Vagina (tissue), 2 donors: ENCODE measurements at regions not wholly inside any gene's neighbourhood (a gene's known extent, or its start where the extent isn't known, plus 50 kb on each side); places are given as distances from the start of the nearest gene placed in this dataset.

Source experiments
- DNase-seq, 2 donors: peaks; one replicate each; pipeline ENCODE4 v3.0.0-alpha.2; 2017; ENCODE audit errors: extremely low spot score in 2 of 2
- H3K27ac ChIP-seq: fragments of 200-600 bp; sonication (generic); one replicate; pipeline ENCODE4 v1.5.1; 2019
- H3K27me3 ChIP-seq: fragments of 200-600 bp; sonication (generic); one replicate; pipeline ENCODE4 v1.5.1; 2019
- H3K36me3 ChIP-seq, 2 donors: fragments of 200-600 bp; sonication (generic); one replicate each; pipeline ENCODE4 v1.5.1; 2017 to 2019
- H3K4me1 ChIP-seq: fragments of 200-600 bp; sonication (generic); one replicate; pipeline ENCODE4 v1.5.1; 2019
- H3K4me3 ChIP-seq, 2 donors: fragments of 200-600 bp; sonication (generic); 1 replicate in 1 of 2; 2 replicates in 1 of 2; pipeline ENCODE4 v1.5.1; 2016 to 2019
- H3K9me3 ChIP-seq: fragments of 200-600 bp; sonication (generic); one replicate; pipeline ENCODE4 v1.5.1; 2019
- POLR2A ChIP-seq, 2 donors: fragments of 450-650 bp; IDR thresholded peaks; one replicate each; pipeline ENCODE4 v1.6.1; 2017; ENCODE audit warnings: antibody characterized with exemption in 2 of 2, mild to moderate bottlenecking in 2 of 2, moderate library complexity in 2 of 2
- POLR2AphosphoS5 ChIP-seq, 2 donors: sonication (generic); formaldehyde crosslinking; IDR thresholded peaks; one replicate each; pipeline ENCODE4 v1.9.0; 2017; ENCODE audit warnings: antibody characterized with exemption in 2 of 2, mild to moderate bottlenecking in 2 of 2, low read depth in 1 of 2; ENCODE audit not compliant: insufficient read depth in 1 of 2
- intact Hi-C: fragments of 100-400 bp; cut with DNase I; formaldehyde crosslinking; loops from one replicate; pipeline ENCODE4 v1.15.1; 2023
- TF ChIP-seq, protein P1 (sequence below), 3 experiments: fragments of 450-650 bp in 2 of 3; fragments of 200-600 bp in 1 of 3; sonication (generic) in 1 of 3; IDR thresholded peaks; one replicate each; pipeline ENCODE4 v1.5.1; 2017 to 2019; ENCODE audit warnings: antibody characterized with exemption in 3 of 3, mild to moderate bottlenecking in 2 of 3, moderate library complexity in 2 of 3

- no peak overlapping the region for H3K4me3 ChIP-seq
- no peaks in the 10 kb centered on the region for H3K27me3 ChIP-seq
- H3K4me1 ChIP-seq = no peaks in the 10 kb centered on the region
- no peak for TF ChIP-seq POLR2A (IDR thresholded peaks at IDR 0.05)
- TF ChIP-seq POLR2AphosphoS5 (IDR thresholded peaks at IDR 0.05; ENCODE audit: insufficient read depth in 1 of 2, low read depth in 1 of 2) = no peak
- TF ChIP-seq, protein P1, sequence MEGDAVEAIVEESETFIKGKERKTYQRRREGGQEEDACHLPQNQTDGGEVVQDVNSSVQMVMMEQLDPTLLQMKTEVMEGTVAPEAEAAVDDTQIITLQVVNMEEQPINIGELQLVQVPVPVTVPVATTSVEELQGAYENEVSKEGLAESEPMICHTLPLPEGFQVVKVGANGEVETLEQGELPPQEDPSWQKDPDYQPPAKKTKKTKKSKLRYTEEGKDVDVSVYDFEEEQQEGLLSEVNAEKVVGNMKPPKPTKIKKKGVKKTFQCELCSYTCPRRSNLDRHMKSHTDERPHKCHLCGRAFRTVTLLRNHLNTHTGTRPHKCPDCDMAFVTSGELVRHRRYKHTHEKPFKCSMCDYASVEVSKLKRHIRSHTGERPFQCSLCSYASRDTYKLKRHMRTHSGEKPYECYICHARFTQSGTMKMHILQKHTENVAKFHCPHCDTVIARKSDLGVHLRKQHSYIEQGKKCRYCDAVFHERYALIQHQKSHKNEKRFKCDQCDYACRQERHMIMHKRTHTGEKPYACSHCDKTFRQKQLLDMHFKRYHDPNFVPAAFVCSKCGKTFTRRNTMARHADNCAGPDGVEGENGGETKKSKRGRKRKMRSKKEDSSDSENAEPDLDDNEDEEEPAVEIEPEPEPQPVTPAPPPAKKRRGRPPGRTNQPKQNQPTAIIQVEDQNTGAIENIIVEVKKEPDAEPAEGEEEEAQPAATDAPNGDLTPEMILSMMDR (IDR thresholded peaks at IDR 0.05) = no peak
- intact Hi-C loops = loop anchor here (2.0 kb wide), 1 partner anchor 43 kb away; no protein-coding TSS in a partner anchor
- H3K36me3 ChIP-seq = no peaks in the 10 kb centered on the region
- no peak for DNase-seq
- no peak overlapping the region for H3K27ac ChIP-seq
- no peaks in the 10 kb centered on the region for H3K9me3 ChIP-seq
These were observed 67.3 kb upstream of the VRK1 start for GRCh38 chr14:96729889-96730288.

DNA sequence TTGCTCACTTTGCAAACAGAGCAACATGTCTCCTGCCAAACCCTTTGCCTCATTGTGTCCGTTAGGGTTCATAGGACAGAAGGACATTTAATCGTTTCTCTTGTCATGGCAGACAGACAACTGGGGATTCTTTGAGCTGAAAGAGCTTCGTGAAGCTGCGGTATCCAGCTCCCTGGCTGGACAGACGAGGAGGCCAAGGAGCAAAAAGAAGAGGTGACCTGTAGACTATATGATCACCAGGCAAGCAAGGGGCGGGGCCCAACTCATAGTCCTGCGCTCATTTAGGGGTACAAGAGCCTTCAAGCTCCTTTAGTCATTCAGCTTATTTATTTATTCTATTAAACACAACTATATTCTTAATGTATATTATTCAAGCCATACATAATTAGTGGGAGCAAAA is 66.8 kb upstream of the VRK1 start:
- intact Hi-C loops = loop anchor here (2.0 kb wide), 1 partner anchor 44 kb away; no protein-coding TSS in a partner anchor
- H3K27me3 ChIP-seq = no peaks in the 10 kb centered on the region
- H3K9me3 ChIP-seq = no peaks in the 10 kb centered on the region
- H3K4me1 ChIP-seq = no peaks in the 10 kb centered on the region
- no peak overlapping the region for H3K27ac ChIP-seq
- TF ChIP-seq POLR2AphosphoS5 (IDR thresholded peaks at IDR 0.05; ENCODE audit: insufficient read depth in 1 of 2, low read depth in 1 of 2) (no peak), POLR2A (IDR thresholded peaks at IDR 0.05) (no peak)
- TF ChIP-seq, protein P1 (IDR thresholded peaks at IDR 0.05) = no peak
- no peaks in the 10 kb centered on the region for H3K36me3 ChIP-seq
- DNase-seq = no peak
- no peak overlapping the region for H3K4me3 ChIP-seq

- DNase-seq = no peak
- TF ChIP-seq POLR2A (IDR thresholded peaks at IDR 0.05) = no peak
- TF ChIP-seq, protein P1 (IDR thresholded peaks at IDR 0.05) = no peak
- no peak for TF ChIP-seq POLR2AphosphoS5 (IDR thresholded peaks at IDR 0.05; ENCODE audit: insufficient read depth in 1 of 2, low read depth in 1 of 2)
- intact Hi-C loops = no loop called here
- H3K4me3 ChIP-seq = no peak overlapping the region
- H3K27me3 ChIP-seq = no peaks in the 10 kb centered on the region
- no peaks in the 10 kb centered on the region for H3K36me3 ChIP-seq
- no peaks in the 10 kb centered on the region for H3K4me1 ChIP-seq
- H3K9me3 ChIP-seq = no peaks in the 10 kb centered on the region
- no peak overlapping the region for H3K27ac ChIP-seq
These were observed 63.0 kb upstream of the VRK1 start for GRCh38 chr14:96734076-96734622.

DNA sequence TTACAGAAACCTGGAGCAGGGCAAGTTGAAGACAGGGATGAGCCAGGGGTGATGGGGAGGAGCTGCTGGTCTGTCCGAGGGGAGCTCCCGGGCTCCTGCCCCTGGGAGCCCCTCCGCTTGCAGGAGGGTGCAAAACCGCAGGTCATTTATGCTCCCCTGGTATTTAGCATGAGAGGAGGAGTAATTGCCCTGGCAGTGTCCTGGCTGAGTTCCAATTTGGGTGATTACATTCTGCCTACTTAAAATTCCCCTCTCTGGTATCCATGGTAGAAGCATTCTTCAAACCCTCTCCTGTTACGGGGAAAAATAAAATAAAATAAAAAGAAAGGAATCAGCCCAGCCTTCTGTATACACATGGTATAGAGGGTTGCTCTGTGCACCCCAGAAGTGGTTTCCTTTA is 61.7 kb upstream of the VRK1 start:
- Histone ChIP-seq H3K4me3 (no peak overlapping the region), H3K4me1 (no peaks in the 10 kb centered on the region), H3K9me3 (no peaks in the 10 kb centered on the region), H3K27ac (no peak overlapping the region), H3K27me3 (no peaks in the 10 kb centered on the region), H3K36me3 (no peaks in the 10 kb centered on the region)
- no peak for DNase-seq
- intact Hi-C loops = no loop called here
- TF ChIP-seq POLR2A (IDR thresholded peaks at IDR 0.05) (no peak), POLR2AphosphoS5 (IDR thresholded peaks at IDR 0.05; ENCODE audit: insufficient read depth in 1 of 2, low read depth in 1 of 2) (no peak)
- TF ChIP-seq, protein P1 (IDR thresholded peaks at IDR 0.05) = no peak

DNA sequence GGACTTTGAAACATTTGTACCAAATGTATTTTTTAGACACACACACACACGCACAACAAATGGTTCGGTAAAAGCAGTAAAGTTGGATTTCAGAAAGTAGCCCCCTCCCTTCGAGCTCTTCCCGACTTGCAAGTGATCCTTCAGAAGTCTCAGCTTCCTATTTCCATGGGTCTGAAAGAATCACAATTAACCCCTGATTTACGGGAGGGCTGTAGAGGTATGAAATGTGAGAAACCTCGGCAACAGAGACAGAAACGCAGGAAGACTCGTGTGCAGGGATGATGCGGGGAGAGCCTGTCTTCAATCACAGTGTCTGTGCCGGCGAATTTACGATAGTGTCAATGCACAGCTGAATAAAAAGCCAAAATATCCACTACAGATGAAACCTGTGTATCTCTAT is 60.7 kb upstream of the VRK1 start:
- Histone ChIP-seq H3K9me3 (no peaks in the 10 kb centered on the region), H3K27me3 (no peaks in the 10 kb centered on the region), H3K36me3 (no peaks in the 10 kb centered on the region), H3K4me1 (peaks cover 5% of the 10 kb centered on the region), H3K27ac (no peak overlapping the region), H3K4me3 (no peak overlapping the region)
- intact Hi-C loops = no loop called here
- DNase-seq = no peak
- TF ChIP-seq POLR2AphosphoS5 (IDR thresholded peaks at IDR 0.05; ENCODE audit: insufficient read depth in 1 of 2, low read depth in 1 of 2) (no peak), POLR2A (IDR thresholded peaks at IDR 0.05) (no peak)
- TF ChIP-seq, protein P1 (IDR thresholded peaks at IDR 0.05) = no peak
